Loucy (cell line): ENCODE measurements at regions not wholly inside any gene's neighbourhood (a gene's known extent, or its start where the extent isn't known, plus 50 kb on each side); places are given as distances from the start of the nearest gene placed in this dataset.

Experiments used
- H2AFZ ChIP-seq: fragments of 200-600 bp; sonication (generic); 2 replicates; pipeline ENCODE4 v1.6.0; 2016; ENCODE audit warnings: antibody characterized with exemption, mild to moderate bottlenecking, low read length, moderate library complexity
- H3F3A ChIP-seq: fragments of 200-600 bp; 2 replicates; pipeline ENCODE4 v1.6.0; 2016; ENCODE audit warnings: antibody characterized with exemption, low read depth, mild to moderate bottlenecking
- H3K27me3 ChIP-seq: fragments of 200-600 bp; sonication (generic); 2 replicates; pipeline ENCODE4 v1.6.1; 2014; ENCODE audit warnings: low read length, mild to moderate bottlenecking; ENCODE audit not compliant: insufficient read depth, poor library complexity, severe bottlenecking
- H3K36me3 ChIP-seq: fragments of 200-600 bp; sonication (generic); 2 replicates; pipeline ENCODE4 v1.6.1; 2016; ENCODE audit warnings: low read length; ENCODE audit not compliant: insufficient read depth
- H3K4me1 ChIP-seq: fragments of 200-600 bp; sonication (generic); 2 replicates; pipeline ENCODE4 v1.5.1; 2014; ENCODE audit warnings: low read length, mild to moderate bottlenecking; ENCODE audit not compliant: insufficient read depth, poor library complexity, severe bottlenecking
- H3K4me2 ChIP-seq: fragments of 200-600 bp; sonication (generic); 2 replicates; pipeline ENCODE4 v1.6.0; 2014; ENCODE audit warnings: antibody characterized with exemption, low read length, low read depth, mild to moderate bottlenecking; ENCODE audit not compliant: poor library complexity, severe bottlenecking
- H3K4me3 ChIP-seq: fragments of 200-600 bp; sonication (generic); 2 replicates; pipeline ENCODE4 v1.5.1; 2014; ENCODE audit warnings: low read length, mild to moderate bottlenecking, mixed read lengths; ENCODE audit not compliant: poor library complexity, severe bottlenecking
- H3K79me2 ChIP-seq: fragments of 200-600 bp; sonication (generic); 2 replicates; pipeline ENCODE4 v1.6.1; 2014; ENCODE audit warnings: low read length; ENCODE audit not compliant: insufficient read depth
- H3K9ac ChIP-seq: fragments of 200-600 bp; sonication (generic); 2 replicates; pipeline ENCODE4 v1.6.0; 2014; ENCODE audit warnings: mild to moderate bottlenecking, low read depth, low read length, moderate library complexity; ENCODE audit not compliant: poor library complexity, severe bottlenecking
- H3K9me2 ChIP-seq: fragments of 200-600 bp; sonication (generic); replicated peaks from 2 replicates; pipeline ENCODE4 v1.6.1; 2016; ENCODE audit warnings: low read depth, low read length, mixed read lengths
- H3K9me3 ChIP-seq: fragments of 200-600 bp; sonication (generic); 2 replicates; pipeline ENCODE4 v1.6.1; 2014; ENCODE audit warnings: mild to moderate bottlenecking, antibody characterized with exemption, low read length, low read depth; ENCODE audit not compliant: insufficient read depth
- H4K20me1 ChIP-seq: fragments of 200-600 bp; sonication (generic); 2 replicates; pipeline ENCODE4 v1.6.0; 2014; ENCODE audit warnings: antibody characterized with exemption, low read length, mild to moderate bottlenecking; ENCODE audit not compliant: insufficient read depth, poor library complexity, severe bottlenecking
- CTCF ChIP-seq: fragments of 200-600 bp; sonication (generic); conservative IDR thresholded peaks from 2 replicates; pipeline ENCODE4 v1.5.1; 2014; ENCODE audit warnings: mild to moderate bottlenecking, antibody characterized with exemption, low read length
- EZH2phosphoT487 ChIP-seq: fragments of 200-600 bp; IDR thresholded peaks from 2 replicates; pipeline ENCODE4 v1.6.1; 2018; ENCODE audit warnings: antibody characterized with exemption, mild to moderate bottlenecking, moderate library complexity, borderline replicate concordance

- no peaks in the 10 kb centered on the region for H3K36me3 ChIP-seq
- H4K20me1 ChIP-seq, result no peaks in the 10 kb centered on the region
- no peak overlapping the region for H3K4me2 ChIP-seq
- no peaks in the 10 kb centered on the region for H3F3A ChIP-seq
- H3K4me3 ChIP-seq, result no peak overlapping the region
- H3K9me3 ChIP-seq, result no peaks in the 10 kb centered on the region
- no peak overlapping the region for H3K9ac ChIP-seq
- no peaks in the 10 kb centered on the region for H3K27me3 ChIP-seq
- no peaks in the 10 kb centered on the region for H3K9me2 ChIP-seq
- H3K4me1 ChIP-seq, result no peaks in the 10 kb centered on the region
- H2AFZ ChIP-seq, result no peak overlapping the region
- TF ChIP-seq EZH2phosphoT487, result no peak
- no peak for TF ChIP-seq CTCF
- H3K79me2 ChIP-seq, result no peaks in the 10 kb centered on the region
Observed at GRCh38 chr12:97938031-97938430, 475.4 kb downstream of the RMST start.

- H3K9me2 ChIP-seq, result no peaks in the 10 kb centered on the region
- no peaks in the 10 kb centered on the region for H3K27me3 ChIP-seq
- H3K79me2 ChIP-seq, result no peaks in the 10 kb centered on the region
- no peaks in the 10 kb centered on the region for H3K4me1 ChIP-seq
- no peaks in the 10 kb centered on the region for H3K9me3 ChIP-seq
- no peak overlapping the region for H3K4me2 ChIP-seq
- no peaks in the 10 kb centered on the region for H4K20me1 ChIP-seq
- H2AFZ ChIP-seq, result no peak overlapping the region
- no peak for TF ChIP-seq EZH2phosphoT487
- no peak for TF ChIP-seq CTCF
- H3F3A ChIP-seq, result no peaks in the 10 kb centered on the region
- no peaks in the 10 kb centered on the region for H3K36me3 ChIP-seq
- H3K4me3 ChIP-seq, result no peak overlapping the region
- no peak overlapping the region for H3K9ac ChIP-seq
Observed at GRCh38 chr12:97939156-97939555, 476.6 kb downstream of the RMST start.

DNA sequence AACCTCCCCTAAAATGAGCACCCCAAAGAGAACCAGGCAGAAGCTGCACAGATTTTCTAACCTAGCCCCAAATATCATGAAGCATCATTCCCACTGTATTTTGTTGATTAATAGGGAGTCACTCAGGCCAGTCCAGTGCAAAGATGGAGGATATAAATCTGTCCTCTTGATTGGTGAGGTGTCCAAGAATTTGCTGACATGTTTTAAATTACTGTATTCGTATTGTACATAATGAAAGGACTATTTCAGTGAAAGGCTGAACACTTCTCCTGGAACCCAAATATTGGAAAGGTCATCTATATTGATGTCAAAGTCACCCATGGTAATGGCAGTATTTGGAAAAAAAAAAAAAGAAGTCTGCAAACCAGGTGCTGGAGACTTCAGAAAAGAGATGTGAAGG lies 477.5 kb downstream of the RMST start:
- Histone ChIP-seq H3K9ac (no peak overlapping the region), H3K4me2 (no peak overlapping the region), H3K4me1 (no peaks in the 10 kb centered on the region), H3F3A (no peaks in the 10 kb centered on the region), H2AFZ (no peak overlapping the region), H4K20me1 (no peaks in the 10 kb centered on the region), H3K9me2 (no peaks in the 10 kb centered on the region), H3K79me2 (no peaks in the 10 kb centered on the region), H3K36me3 (no peaks in the 10 kb centered on the region), H3K9me3 (no peaks in the 10 kb centered on the region), H3K27me3 (no peaks in the 10 kb centered on the region), H3K4me3 (no peak overlapping the region)
- no peak for TF ChIP-seq CTCF
